ENCODE measurements at regions not wholly inside any gene's neighbourhood (a gene's known extent, or its start where the extent isn't known, plus 50 kb on each side); places are given as distances from the start of the nearest gene placed in this dataset.

DNA sequence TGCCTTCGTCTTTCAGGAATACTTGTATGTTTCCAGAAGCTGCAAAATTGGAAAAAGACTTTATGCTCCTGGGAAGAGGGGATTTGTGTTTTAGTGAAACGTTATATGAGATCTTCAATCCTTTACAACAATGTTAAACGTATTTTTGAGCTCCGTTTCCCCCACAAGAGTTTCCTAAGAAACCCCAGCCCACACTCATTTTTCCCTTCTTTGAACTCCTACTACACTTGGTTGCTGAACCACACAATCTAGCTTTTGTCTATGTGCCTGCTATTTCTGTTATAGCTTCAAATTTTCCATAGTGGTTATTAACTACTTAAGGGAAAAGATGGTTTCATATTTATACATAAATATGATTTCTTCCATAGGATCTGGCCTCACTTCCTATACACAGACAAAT is 238.6 kb upstream of the ACTBL2 start:
- CTCF ChIA-PET = interaction anchor here (0.9 kb wide), 1 partner anchor 11 kb away, joined by 4 read pairs; no protein-coding TSS in a partner anchor
- no peaks in the 10 kb centered on the region for H3K27me3 ChIP-seq (replicated peaks in 2 of 5; ENCODE audit: control insufficient read depth in 4 of 5, insufficient read depth in 5 of 5, low read length in 4 of 5)
- peaks cover 0 to 3% (median 1%) of the 10 kb centered on the region in 4 experiments for H3K4me1 ChIP-seq (ENCODE audit: control extremely low read depth in 1 of 4, control insufficient read depth in 4 of 4, insufficient read depth in 4 of 4, low read length in 3 of 4)
- 93% methylated on average over 3 of the region's 4 CpGs for WGBS (ENCODE audit: insufficient coverage)
- H3K36me3 ChIP-seq (ENCODE audit: control insufficient read depth in 4 of 4, insufficient read depth in 4 of 4, low read length in 3 of 4) = no peaks in the 10 kb centered on the region
- DNase-seq = no peak
- POLR2A ChIA-PET = no interaction called here
- no peak overlapping the region for H3K27ac ChIP-seq (ENCODE audit: insufficient read depth in 1 of 2, low read depth in 1 of 2, low read length in 2 of 2, poor library complexity in 1 of 2, severe bottlenecking in 2 of 2)
- H3K4me3 ChIP-seq (ENCODE audit: control insufficient read depth in 1 of 7, extremely low read depth in 1 of 7, insufficient read depth in 4 of 7, low read depth in 2 of 7, low read length in 6 of 7) = no peak overlapping the region
- no peaks in the 10 kb centered on the region for H3K9me3 ChIP-seq (ENCODE audit: control extremely low read depth in 1 of 5, control insufficient read depth in 4 of 5, insufficient read depth in 2 of 5, low read depth in 1 of 5, low read length in 4 of 5)

DNA sequence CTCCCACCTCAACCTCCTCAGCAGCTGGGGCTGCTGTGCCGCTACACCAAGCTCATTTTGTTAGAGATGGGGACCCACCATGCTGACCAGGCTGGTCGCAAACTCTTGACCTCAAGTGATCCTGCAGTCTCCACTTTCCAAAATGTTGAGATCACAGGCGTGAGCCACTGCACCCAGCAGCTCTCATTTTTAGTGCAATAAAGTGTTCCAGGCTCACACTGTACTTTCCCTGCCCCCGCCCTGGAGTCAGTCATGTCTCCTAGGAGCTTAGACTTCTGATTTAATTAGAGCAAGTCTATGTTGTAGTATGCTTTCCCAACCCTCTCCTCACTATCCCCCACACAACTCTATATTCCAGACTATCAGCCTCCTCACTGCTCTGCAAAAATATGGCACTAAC is 238.0 kb upstream of the ACTBL2 start:
- H3K27ac ChIP-seq (ENCODE audit: insufficient read depth in 1 of 2, low read depth in 1 of 2, low read length in 2 of 2, poor library complexity in 1 of 2, severe bottlenecking in 2 of 2) = no peak overlapping the region
- H3K36me3 ChIP-seq (ENCODE audit: control insufficient read depth in 4 of 4, insufficient read depth in 4 of 4, low read length in 3 of 4) = no peaks in the 10 kb centered on the region
- POLR2A ChIA-PET = no interaction called here
- no peaks in the 10 kb centered on the region for H3K27me3 ChIP-seq (replicated peaks in 2 of 5; ENCODE audit: control insufficient read depth in 4 of 5, insufficient read depth in 5 of 5, low read length in 4 of 5)
- no peak overlapping the region for H3K4me3 ChIP-seq (ENCODE audit: control insufficient read depth in 1 of 7, extremely low read depth in 1 of 7, insufficient read depth in 4 of 7, low read depth in 2 of 7, low read length in 6 of 7)
- H3K9me3 ChIP-seq (ENCODE audit: control extremely low read depth in 1 of 5, control insufficient read depth in 4 of 5, insufficient read depth in 2 of 5, low read depth in 1 of 5, low read length in 4 of 5) = no peaks in the 10 kb centered on the region
- CTCF ChIA-PET = interaction anchor here (0.9 kb wide), 1 partner anchor 10 kb away, joined by 4 read pairs; no protein-coding TSS in a partner anchor
- DNase-seq = no peak
- peaks cover 0 to 1% (median 0%) of the 10 kb centered on the region in 4 experiments for H3K4me1 ChIP-seq (ENCODE audit: control extremely low read depth in 1 of 4, control insufficient read depth in 4 of 4, insufficient read depth in 4 of 4, low read length in 3 of 4)
- WGBS (ENCODE audit: insufficient coverage) = 100% methylated on average over 1 of the region's 4 CpGs

DNA sequence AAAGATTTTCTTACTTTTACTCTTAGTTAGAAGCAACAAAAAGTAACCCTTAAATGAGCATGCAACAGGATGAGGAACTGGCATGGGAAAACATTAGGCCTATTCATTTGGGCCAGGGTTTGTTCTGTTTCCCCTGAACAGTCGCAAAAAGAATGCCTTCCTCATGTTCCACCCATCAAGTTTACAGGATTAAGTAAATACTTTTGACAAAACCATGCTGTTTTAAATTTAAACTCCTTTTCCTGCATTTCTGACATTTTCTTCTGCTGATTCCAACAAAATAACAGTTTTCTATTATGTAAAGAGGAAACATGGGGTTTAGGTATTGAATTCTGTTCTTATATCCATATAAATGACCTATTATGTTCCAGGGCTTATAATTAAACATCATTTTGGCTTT is 236.6 kb upstream of the ACTBL2 start:
- Histone ChIP-seq H3K4me1 (ENCODE audit: control extremely low read depth in 1 of 4, control insufficient read depth in 4 of 4, insufficient read depth in 4 of 4, low read length in 3 of 4) (no peaks in the 10 kb centered on the region), H3K27ac (ENCODE audit: insufficient read depth in 1 of 2, low read depth in 1 of 2, low read length in 2 of 2, poor library complexity in 1 of 2, severe bottlenecking in 2 of 2) (no peak overlapping the region), H3K27me3 (replicated peaks in 2 of 5; ENCODE audit: control insufficient read depth in 4 of 5, insufficient read depth in 5 of 5, low read length in 4 of 5) (no peaks in the 10 kb centered on the region), H3K4me3 (ENCODE audit: control insufficient read depth in 1 of 7, extremely low read depth in 1 of 7, insufficient read depth in 4 of 7, low read depth in 2 of 7, low read length in 6 of 7) (no peak overlapping the region), H3K9me3 (ENCODE audit: control extremely low read depth in 1 of 5, control insufficient read depth in 4 of 5, insufficient read depth in 2 of 5, low read depth in 1 of 5, low read length in 4 of 5) (no peaks in the 10 kb centered on the region), H3K36me3 (ENCODE audit: control insufficient read depth in 4 of 4, insufficient read depth in 4 of 4, low read length in 3 of 4) (no peaks in the 10 kb centered on the region)
- ChIA-PET POLR2A (no interaction called here), CTCF (no interaction called here)
- WGBS (ENCODE audit: insufficient coverage) = 100% methylated on average over 1 of the region's 1 CpG
- DNase-seq = no peak

DNA sequence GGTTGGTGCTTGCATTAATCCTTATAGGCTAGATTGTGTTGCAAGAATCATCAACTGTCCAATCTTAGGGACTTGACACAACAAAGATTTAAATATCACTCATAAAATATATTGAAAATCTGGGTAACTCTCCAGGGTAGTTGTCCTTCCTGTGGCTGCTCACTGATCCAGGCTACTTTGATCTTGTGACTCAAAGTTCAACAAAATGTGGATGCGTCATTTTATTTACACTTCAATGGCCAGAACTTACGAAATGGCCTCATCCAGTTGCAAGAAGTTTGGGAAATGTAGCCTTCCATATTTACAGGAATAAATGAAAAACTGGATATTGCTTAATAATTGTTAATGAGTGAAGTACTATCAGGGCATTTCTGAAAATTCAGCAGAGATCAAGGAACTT is 235.5 kb upstream of the ACTBL2 start:
- Histone ChIP-seq H3K27me3 (replicated peaks in 2 of 5; ENCODE audit: control insufficient read depth in 4 of 5, insufficient read depth in 5 of 5, low read length in 4 of 5) (no peaks in the 10 kb centered on the region), H3K9me3 (ENCODE audit: control extremely low read depth in 1 of 5, control insufficient read depth in 4 of 5, insufficient read depth in 2 of 5, low read depth in 1 of 5, low read length in 4 of 5) (peaks cover 0 to 4% (median 0%) of the 10 kb centered on the region in 5 experiments), H3K4me3 (ENCODE audit: control insufficient read depth in 1 of 7, extremely low read depth in 1 of 7, insufficient read depth in 4 of 7, low read depth in 2 of 7, low read length in 6 of 7) (no peak overlapping the region), H3K36me3 (ENCODE audit: control insufficient read depth in 4 of 4, insufficient read depth in 4 of 4, low read length in 3 of 4) (no peaks in the 10 kb centered on the region), H3K27ac (ENCODE audit: insufficient read depth in 1 of 2, low read depth in 1 of 2, low read length in 2 of 2, poor library complexity in 1 of 2, severe bottlenecking in 2 of 2) (no peak overlapping the region), H3K4me1 (ENCODE audit: control extremely low read depth in 1 of 4, control insufficient read depth in 4 of 4, insufficient read depth in 4 of 4, low read length in 3 of 4) (no peaks in the 10 kb centered on the region)
- no peak for DNase-seq
- CTCF ChIA-PET = no interaction called here
- 50% methylated on average over 2 of the region's 2 CpGs for WGBS (ENCODE audit: insufficient coverage)
- POLR2A ChIA-PET = no interaction called here

DNA sequence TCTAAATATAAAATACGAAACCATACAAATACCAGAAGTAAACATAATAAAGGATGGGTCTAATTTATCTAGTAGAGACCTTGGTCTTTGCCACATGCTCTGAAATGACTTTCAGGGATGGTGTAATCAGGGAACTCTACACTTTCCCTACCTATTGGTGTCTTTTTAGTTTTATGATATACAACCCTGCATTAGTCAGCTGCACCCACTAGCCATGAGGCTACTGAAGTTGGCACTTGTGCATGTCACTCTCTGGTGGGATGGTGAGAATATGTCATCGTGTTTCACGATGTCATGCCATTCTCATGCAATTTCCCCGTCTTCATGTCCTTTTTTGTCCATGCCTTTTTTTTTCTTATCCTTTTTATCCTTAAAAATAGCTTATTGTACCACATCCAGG is 234.9 kb upstream of the ACTBL2 start:
- Histone ChIP-seq H3K4me3 (ENCODE audit: control insufficient read depth in 1 of 7, extremely low read depth in 1 of 7, insufficient read depth in 4 of 7, low read depth in 2 of 7, low read length in 6 of 7) (no peak overlapping the region), H3K4me1 (ENCODE audit: control extremely low read depth in 1 of 4, control insufficient read depth in 4 of 4, insufficient read depth in 4 of 4, low read length in 3 of 4) (no peaks in the 10 kb centered on the region), H3K9me3 (ENCODE audit: control extremely low read depth in 1 of 5, control insufficient read depth in 4 of 5, insufficient read depth in 2 of 5, low read depth in 1 of 5, low read length in 4 of 5) (peaks cover 0 to 4% (median 0%) of the 10 kb centered on the region in 5 experiments), H3K27ac (ENCODE audit: insufficient read depth in 1 of 2, low read depth in 1 of 2, low read length in 2 of 2, poor library complexity in 1 of 2, severe bottlenecking in 2 of 2) (no peak overlapping the region), H3K27me3 (replicated peaks in 2 of 5; ENCODE audit: control insufficient read depth in 4 of 5, insufficient read depth in 5 of 5, low read length in 4 of 5) (no peaks in the 10 kb centered on the region), H3K36me3 (ENCODE audit: control insufficient read depth in 4 of 4, insufficient read depth in 4 of 4, low read length in 3 of 4) (no peaks in the 10 kb centered on the region)
- ChIA-PET POLR2A (no interaction called here), CTCF (no interaction called here)
- no peak for DNase-seq
- 95% methylated on average over 3 of the region's 4 CpGs for WGBS (ENCODE audit: insufficient coverage)

DNA sequence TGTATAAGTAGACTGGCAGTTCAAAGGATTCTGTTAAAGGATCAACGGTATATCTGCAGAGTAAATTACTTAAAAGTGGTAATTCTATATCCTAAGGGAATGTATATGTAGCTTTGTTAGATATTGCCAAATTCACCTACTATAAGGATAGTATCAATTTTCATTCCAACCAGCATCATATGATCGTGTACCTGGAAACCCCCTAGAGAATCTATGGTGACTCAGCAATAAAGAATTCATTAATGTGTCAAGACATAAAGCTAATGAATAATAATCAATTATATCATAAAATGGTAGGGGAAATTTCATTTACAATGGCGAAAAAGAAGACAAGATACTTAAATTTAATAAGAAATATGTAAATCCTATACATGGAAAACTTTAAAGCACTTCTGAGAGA is 234.1 kb upstream of the ACTBL2 start:
- WGBS (ENCODE audit: insufficient coverage) = no CpG with 5 or more reads among the region's 3 CpGs
- DNase-seq = no peak
- POLR2A ChIA-PET = no interaction called here
- Histone ChIP-seq H3K27me3 (replicated peaks in 2 of 5; ENCODE audit: control insufficient read depth in 4 of 5, insufficient read depth in 5 of 5, low read length in 4 of 5) (no peaks in the 10 kb centered on the region), H3K27ac (ENCODE audit: insufficient read depth in 1 of 2, low read depth in 1 of 2, low read length in 2 of 2, poor library complexity in 1 of 2, severe bottlenecking in 2 of 2) (no peak overlapping the region), H3K9me3 (ENCODE audit: control extremely low read depth in 1 of 5, control insufficient read depth in 4 of 5, insufficient read depth in 2 of 5, low read depth in 1 of 5, low read length in 4 of 5) (peaks cover 0 to 4% (median 0%) of the 10 kb centered on the region in 5 experiments), H3K4me1 (ENCODE audit: control extremely low read depth in 1 of 4, control insufficient read depth in 4 of 4, insufficient read depth in 4 of 4, low read length in 3 of 4) (no peaks in the 10 kb centered on the region), H3K36me3 (ENCODE audit: control insufficient read depth in 4 of 4, insufficient read depth in 4 of 4, low read length in 3 of 4) (no peaks in the 10 kb centered on the region), H3K4me3 (ENCODE audit: control insufficient read depth in 1 of 7, extremely low read depth in 1 of 7, insufficient read depth in 4 of 7, low read depth in 2 of 7, low read length in 6 of 7) (no peak overlapping the region)
- CTCF ChIA-PET = interaction anchor here (1.0 kb wide), 1 partner anchor 10 kb away, joined by 3 read pairs; no protein-coding TSS in a partner anchor

DNA sequence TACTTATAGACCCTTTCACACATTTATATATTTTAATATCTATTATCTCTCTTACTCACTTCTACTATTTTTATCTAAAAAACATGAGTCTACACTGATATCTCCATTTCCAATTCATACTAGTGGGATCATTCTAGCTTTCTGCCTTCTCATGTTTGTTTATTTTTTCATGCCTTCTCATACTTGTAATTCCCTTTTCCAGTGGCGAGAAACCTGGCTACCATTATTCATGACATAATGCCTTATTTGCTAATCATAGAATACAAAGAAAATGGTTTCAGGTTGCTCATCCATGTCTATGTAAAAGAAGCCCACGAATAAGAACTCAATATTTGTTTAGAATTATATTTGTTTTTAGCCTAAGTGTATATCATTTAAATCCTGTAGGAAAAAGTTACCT is 232.7 kb upstream of the ACTBL2 start:
- H3K27me3 ChIP-seq (replicated peaks in 2 of 5; ENCODE audit: control insufficient read depth in 4 of 5, insufficient read depth in 5 of 5, low read length in 4 of 5) = no peaks in the 10 kb centered on the region
- ChIA-PET POLR2A (interaction anchor here (0.6 kb wide), 1 partner anchor 1207 kb away, joined by 3 read pairs; no protein-coding TSS in a partner anchor), CTCF (no interaction called here)
- H3K27ac ChIP-seq (ENCODE audit: insufficient read depth in 1 of 2, low read depth in 1 of 2, low read length in 2 of 2, poor library complexity in 1 of 2, severe bottlenecking in 2 of 2) = no peak overlapping the region
- H3K4me1 ChIP-seq (ENCODE audit: control extremely low read depth in 1 of 4, control insufficient read depth in 4 of 4, insufficient read depth in 4 of 4, low read length in 3 of 4) = no peaks in the 10 kb centered on the region
- DNase-seq = no peak
- WGBS (ENCODE audit: insufficient coverage) = no CpG with 5 or more reads among the region's 2 CpGs
- no peak overlapping the region for H3K4me3 ChIP-seq (ENCODE audit: control insufficient read depth in 1 of 7, extremely low read depth in 1 of 7, insufficient read depth in 4 of 7, low read depth in 2 of 7, low read length in 6 of 7)
- H3K9me3 ChIP-seq (ENCODE audit: control extremely low read depth in 1 of 5, control insufficient read depth in 4 of 5, insufficient read depth in 2 of 5, low read depth in 1 of 5, low read length in 4 of 5) = peaks cover 0 to 4% (median 1%) of the 10 kb centered on the region in 5 experiments
- no peaks in the 10 kb centered on the region for H3K36me3 ChIP-seq (ENCODE audit: control insufficient read depth in 4 of 4, insufficient read depth in 4 of 4, low read length in 3 of 4)

All from common myeloid progenitor, CD34-positive (primary cell).